ENCODE measurements at regions not wholly inside any gene's neighbourhood (a gene's known extent, or its start where the extent isn't known, plus 50 kb on each side); places are given as distances from the start of the nearest gene placed in this dataset.

GRCh38 chr4:123770884-123771283 is 374.3 kb downstream of the SPRY1 start:
- H3K36me3 ChIP-seq (replicated peaks), result no peaks in the 10 kb centered on the region
- H3K27ac ChIP-seq, result no peak overlapping the region
- no peaks in the 10 kb centered on the region for H3K27me3 ChIP-seq (replicated peaks)
- no peak for TF ChIP-seq CTCF (IDR thresholded peaks at IDR 0.05; ENCODE audit: low read depth, low read length, missing control alignments)
- no peak overlapping the region for H3K4me3 ChIP-seq (ENCODE audit: low read depth, low read length)
- in situ Hi-C loops (cut with HindIII; ENCODE audit: low pct_ligation_motif_present, low sequenced_read_pairs), result no loop called here
- DNase-seq, result no peak

- DNase-seq, result no peak
- no peaks in the 10 kb centered on the region for H3K27me3 ChIP-seq (replicated peaks)
- no peak overlapping the region for H3K27ac ChIP-seq
- H3K4me3 ChIP-seq (ENCODE audit: low read depth, low read length), result no peak overlapping the region
- in situ Hi-C loops (cut with HindIII; ENCODE audit: low pct_ligation_motif_present, low sequenced_read_pairs), result no loop called here
- H3K36me3 ChIP-seq (replicated peaks), result no peaks in the 10 kb centered on the region
- no peak for TF ChIP-seq CTCF (IDR thresholded peaks at IDR 0.05; ENCODE audit: low read depth, low read length, missing control alignments)
These were observed 379.7 kb downstream of the SPRY1 start for GRCh38 chr4:123776267-123776666.

GRCh38 chr4:123777373-123777772 is 380.8 kb downstream of the SPRY1 start:
- no peaks in the 10 kb centered on the region for H3K36me3 ChIP-seq (replicated peaks)
- H3K4me3 ChIP-seq (ENCODE audit: low read depth, low read length), result no peak overlapping the region
- in situ Hi-C loops (cut with HindIII; ENCODE audit: low pct_ligation_motif_present, low sequenced_read_pairs), result no loop called here
- no peak for DNase-seq
- H3K27ac ChIP-seq, result no peak overlapping the region
- no peaks in the 10 kb centered on the region for H3K27me3 ChIP-seq (replicated peaks)
- TF ChIP-seq CTCF (IDR thresholded peaks at IDR 0.05; ENCODE audit: low read depth, low read length, missing control alignments), result no peak

GRCh38 chr4:123783151-123783790 is 386.7 kb downstream of the SPRY1 start:
- H3K27me3 ChIP-seq (replicated peaks), result no peaks in the 10 kb centered on the region
- DNase-seq, result no peak
- peak overlapping the region; percentile 12 for H3K27ac ChIP-seq
- no peak overlapping the region for H3K4me3 ChIP-seq (ENCODE audit: low read depth, low read length)
- no peaks in the 10 kb centered on the region for H3K36me3 ChIP-seq (replicated peaks)
- TF ChIP-seq CTCF (IDR thresholded peaks at IDR 0.05; ENCODE audit: low read depth, low read length, missing control alignments), result no peak
- in situ Hi-C loops (cut with HindIII; ENCODE audit: low pct_ligation_motif_present, low sequenced_read_pairs), result no loop called here

- H3K27ac ChIP-seq, result peak overlapping the region; percentile 12
- H3K27me3 ChIP-seq (replicated peaks), result no peaks in the 10 kb centered on the region
- in situ Hi-C loops (cut with HindIII; ENCODE audit: low pct_ligation_motif_present, low sequenced_read_pairs), result no loop called here
- DNase-seq, result no peak
- H3K4me3 ChIP-seq (ENCODE audit: low read depth, low read length), result no peak overlapping the region
- no peaks in the 10 kb centered on the region for H3K36me3 ChIP-seq (replicated peaks)
- TF ChIP-seq CTCF (IDR thresholded peaks at IDR 0.05; ENCODE audit: low read depth, low read length, missing control alignments), result no peak
These were observed 387.3 kb downstream of the SPRY1 start for GRCh38 chr4:123783921-123784320.

GRCh38 chr4:123784626-123785025 is 388.0 kb downstream of the SPRY1 start:
- Histone ChIP-seq H3K4me3 (ENCODE audit: low read depth, low read length) (no peak overlapping the region), H3K27ac (no peak overlapping the region), H3K36me3 (replicated peaks) (no peaks in the 10 kb centered on the region), H3K27me3 (replicated peaks) (no peaks in the 10 kb centered on the region)
- TF ChIP-seq CTCF (IDR thresholded peaks at IDR 0.05; ENCODE audit: low read depth, low read length, missing control alignments), result peak; percentile 13
- no peak for DNase-seq
- in situ Hi-C loops (cut with HindIII; ENCODE audit: low pct_ligation_motif_present, low sequenced_read_pairs), result no loop called here

Measured in brain microvascular endothelial cell (primary cell).